HCT116 (cell line): ENCODE measurements at regions not wholly inside any gene's neighbourhood (a gene's known extent, or its start where the extent isn't known, plus 50 kb on each side); places are given as distances from the start of the nearest gene placed in this dataset.

Experiments used
- EGR1 ChIP-seq: IDR thresholded peaks from 2 replicates; pipeline ENCODE4 v1.6.1; 2012; ENCODE audit warnings: low read depth
- EZH2 ChIP-seq: fragments of 200-600 bp; sonication (generic); IDR thresholded peaks from 2 replicates; pipeline ENCODE4 v1.6.1; 2017; ENCODE audit warnings: antibody characterized with exemption, mixed run types
- EZH2phosphoT487 ChIP-seq: fragments of 200-600 bp; IDR thresholded peaks from 2 replicates; pipeline ENCODE4 v1.6.1; 2018; ENCODE audit warnings: antibody characterized with exemption, borderline replicate concordance
- TF ChIP-seq, protein P1 (sequence below), 3 experiments: fragments of 200-600 bp in 1 of 3; sonication (generic) in 1 of 3; IDR thresholded peaks in 2 of 3; conservative IDR thresholded peaks in 1 of 3; 2 replicates each; pipeline ENCODE4 v1.5.1; 2012 to 2017; ENCODE audit warnings: low read depth in 2 of 3, low read length in 2 of 3, antibody characterized with exemption in 1 of 3, borderline replicate concordance in 1 of 3, control low read depth in 1 of 3, mild to moderate bottlenecking in 1 of 3, mixed read lengths in 1 of 3, mixed run types in 1 of 3, moderate library complexity in 1 of 3; ENCODE audit not compliant: insufficient read depth in 1 of 3
- TF ChIP-seq, protein P2 (sequence below): IDR thresholded peaks from 2 replicates; pipeline ENCODE4 v1.6.1; 2012

DNA sequence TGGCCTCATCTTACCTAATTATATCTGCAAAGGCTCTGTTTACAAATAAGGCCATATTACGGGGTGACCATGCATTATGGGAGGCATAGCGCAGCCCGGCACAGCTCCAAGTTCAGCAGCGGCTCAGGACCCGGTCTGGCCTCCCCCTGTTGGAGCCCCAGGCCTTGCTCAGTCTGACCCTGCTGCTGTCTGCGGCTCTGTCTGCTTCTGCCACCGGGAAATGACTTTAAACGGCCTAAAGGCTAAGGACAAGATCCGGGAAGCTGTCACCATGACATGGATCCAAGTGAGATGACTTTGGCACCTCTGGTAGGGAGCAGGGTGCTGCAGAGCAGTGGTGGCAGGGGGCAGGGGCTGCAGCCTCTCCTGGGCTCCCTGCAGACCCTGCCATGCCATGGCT lies 140.6 kb upstream of the GSE1 start:
- TF ChIP-seq, protein P1, sequence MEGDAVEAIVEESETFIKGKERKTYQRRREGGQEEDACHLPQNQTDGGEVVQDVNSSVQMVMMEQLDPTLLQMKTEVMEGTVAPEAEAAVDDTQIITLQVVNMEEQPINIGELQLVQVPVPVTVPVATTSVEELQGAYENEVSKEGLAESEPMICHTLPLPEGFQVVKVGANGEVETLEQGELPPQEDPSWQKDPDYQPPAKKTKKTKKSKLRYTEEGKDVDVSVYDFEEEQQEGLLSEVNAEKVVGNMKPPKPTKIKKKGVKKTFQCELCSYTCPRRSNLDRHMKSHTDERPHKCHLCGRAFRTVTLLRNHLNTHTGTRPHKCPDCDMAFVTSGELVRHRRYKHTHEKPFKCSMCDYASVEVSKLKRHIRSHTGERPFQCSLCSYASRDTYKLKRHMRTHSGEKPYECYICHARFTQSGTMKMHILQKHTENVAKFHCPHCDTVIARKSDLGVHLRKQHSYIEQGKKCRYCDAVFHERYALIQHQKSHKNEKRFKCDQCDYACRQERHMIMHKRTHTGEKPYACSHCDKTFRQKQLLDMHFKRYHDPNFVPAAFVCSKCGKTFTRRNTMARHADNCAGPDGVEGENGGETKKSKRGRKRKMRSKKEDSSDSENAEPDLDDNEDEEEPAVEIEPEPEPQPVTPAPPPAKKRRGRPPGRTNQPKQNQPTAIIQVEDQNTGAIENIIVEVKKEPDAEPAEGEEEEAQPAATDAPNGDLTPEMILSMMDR (IDR thresholded peaks at IDR 0.05 in 2 of 3, conservative IDR thresholded peaks at IDR 0.05 in 1 of 3; ENCODE audit: borderline replicate concordance in 1 of 3, insufficient read depth in 1 of 3, low read depth in 2 of 3, low read length in 2 of 3) = no peak
- no peak for TF ChIP-seq EZH2
- no peak for TF ChIP-seq EZH2phosphoT487
- TF ChIP-seq, protein P2, sequence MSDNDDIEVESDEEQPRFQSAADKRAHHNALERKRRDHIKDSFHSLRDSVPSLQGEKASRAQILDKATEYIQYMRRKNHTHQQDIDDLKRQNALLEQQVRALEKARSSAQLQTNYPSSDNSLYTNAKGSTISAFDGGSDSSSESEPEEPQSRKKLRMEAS = no peak
- TF ChIP-seq EGR1 = no peak
